ENCODE measurements at regions not wholly inside any gene's neighbourhood (a gene's known extent, or its start where the extent isn't known, plus 50 kb on each side); places are given as distances from the start of the nearest gene placed in this dataset.
"Not testable (repeated sequence)": the region's sequence is repeated elsewhere in the genome, so short reads cannot be mapped to it uniquely, and the experiment has no call there.

- not testable (repeated sequence) for TF ChIP-seq POLR2AphosphoS5 (IDR thresholded peaks at IDR 0.05; ENCODE audit: insufficient read depth, low read depth, low read length); JUN (IDR thresholded peaks at IDR 0.05; ENCODE audit: borderline replicate concordance, insufficient read depth, insufficient read length, low read depth); CTCF (IDR thresholded peaks at IDR 0.05; ENCODE audit: extremely low read depth in 1 of 2, insufficient read depth in 1 of 2, low read depth in 1 of 2, low read length in 2 of 2); FOS (IDR thresholded peaks at IDR 0.05; ENCODE audit: borderline replicate concordance, insufficient read depth, low read length); EZH2 (IDR thresholded peaks at IDR 0.05; ENCODE audit: borderline replicate concordance, low read depth, low read length, severe bottlenecking)
These were observed 53.6 kb upstream of the PLGLB1 start for GRCh38 chr2:87075054-87075790.
